HTR-8/SVneo (cell line): ENCODE measurements at regions not wholly inside any gene's neighbourhood (a gene's known extent, or its start where the extent isn't known, plus 50 kb on each side); places are given as distances from the start of the nearest gene placed in this dataset.

ENCODE experiments used
- DNase-seq: peaks from one replicate; pipeline ENCODE4 v3.0.0; 2011; ENCODE audit warnings: low spot score, mixed read lengths; ENCODE audit not compliant: insufficient read length
- FAIRE-seq: peaks from 2 replicates; lab custom pipeline; 2011; peaks lifted over from hg19 to GRCh38; lab: Jason Lieb, UNC

- DNase-seq: no peak
- FAIRE-seq: no peak
Observed at GRCh38 chr13:76719955-76720354, 166.2 kb downstream of the KCTD12 start.

DNA sequence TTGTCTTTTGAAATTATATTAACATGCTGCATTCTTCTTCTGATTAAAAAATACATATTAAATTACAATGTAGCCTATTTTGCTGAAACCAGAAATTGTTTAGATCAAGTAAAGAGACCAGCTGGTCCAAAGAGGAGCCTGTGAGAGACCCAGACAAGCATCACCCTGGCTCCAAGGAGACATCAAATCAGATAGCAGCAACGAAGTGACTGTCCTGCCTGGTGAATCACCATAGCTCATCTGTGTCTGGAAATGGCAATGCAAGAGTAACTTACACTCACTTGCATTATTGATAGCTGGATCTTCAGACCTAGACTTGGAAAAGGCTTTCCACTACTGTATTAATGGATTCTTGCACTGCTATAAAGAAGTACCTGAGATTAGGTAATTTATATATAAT lies 169.1 kb downstream of the KCTD12 start:
- no peak for DNase-seq
- FAIRE-seq: no peak

- DNase-seq: no peak
- no peak for FAIRE-seq
Observed at GRCh38 chr13:76715621-76716020, 170.6 kb downstream of the KCTD12 start.

DNA sequence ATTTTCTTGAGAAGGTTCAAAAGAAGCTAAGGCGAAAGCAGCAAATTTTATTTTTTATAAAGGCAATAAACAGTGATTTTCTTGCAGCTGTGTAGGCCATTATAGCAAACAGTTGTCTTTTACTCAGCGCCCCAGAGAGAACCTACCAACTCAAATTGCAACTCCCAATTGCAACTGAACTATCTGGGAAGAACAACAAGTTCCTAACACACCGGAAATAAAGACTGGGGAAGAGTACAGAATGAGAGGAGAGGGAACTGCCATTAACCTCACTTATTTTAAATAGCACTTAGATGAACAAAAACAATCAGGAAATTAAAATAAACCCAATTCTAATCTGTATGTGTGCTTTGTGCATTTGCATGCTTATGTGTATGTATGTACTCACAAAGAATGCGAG lies 171.1 kb downstream of the KCTD12 start:
- DNase-seq: no peak
- no peak for FAIRE-seq

- DNase-seq (no peak), FAIRE-seq (no peak)
Observed at GRCh38 chr13:76713280-76713679, 172.9 kb downstream of the KCTD12 start.

DNA sequence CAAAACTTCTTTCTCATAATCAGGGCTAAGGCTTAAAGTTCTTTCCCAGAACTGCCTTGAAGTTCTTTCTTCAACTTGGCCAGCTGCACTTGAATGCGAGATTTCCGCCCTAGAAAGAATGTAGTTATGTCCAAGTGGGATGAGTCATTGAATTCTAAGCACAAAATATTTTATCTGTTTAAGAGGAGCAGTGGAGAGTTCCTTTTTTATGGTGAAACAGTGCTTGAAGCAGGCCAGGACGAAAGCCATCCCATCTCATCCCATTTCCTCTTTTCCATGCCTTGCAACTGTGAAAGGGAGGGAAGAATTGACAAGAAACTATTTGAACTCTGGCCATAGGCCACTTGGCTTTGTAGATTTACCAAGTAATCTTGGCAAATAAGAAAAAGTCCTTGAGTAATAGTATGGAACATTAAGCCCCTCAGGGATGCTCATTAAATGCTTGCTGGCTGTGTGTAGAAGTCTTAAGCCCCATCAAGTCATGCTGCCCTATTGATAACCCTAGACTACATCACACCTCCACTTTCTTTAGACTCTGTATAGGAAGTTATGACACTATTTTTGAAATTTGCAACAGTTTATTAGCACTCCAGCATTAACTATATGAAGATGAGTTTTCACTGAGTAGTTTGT lies 174.5 kb downstream of the KCTD12 start:
- peak; percentile 31 for DNase-seq
- FAIRE-seq: no peak

DNA sequence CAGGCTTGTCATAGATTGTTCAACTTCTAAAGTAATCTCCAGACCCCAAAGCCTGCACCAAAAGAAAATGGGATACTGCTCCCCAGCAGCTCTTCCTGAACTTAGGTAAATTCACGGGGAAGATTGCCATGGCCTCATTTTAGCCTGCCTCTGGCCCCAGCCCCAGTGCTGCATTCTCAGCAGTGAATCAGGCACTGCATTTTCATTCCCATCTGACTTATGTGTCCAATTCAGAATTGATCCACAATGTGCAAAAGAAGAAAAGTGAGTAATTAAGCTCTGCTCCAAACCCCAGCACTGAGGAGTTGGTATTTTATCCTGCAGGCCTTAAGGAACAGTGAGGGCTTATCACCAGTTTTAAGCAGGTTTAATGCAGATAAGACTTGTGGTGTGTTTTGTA lies 176.4 kb downstream of the KCTD12 start:
- DNase-seq (no peak), FAIRE-seq (no peak)

GRCh38 chr13:76708138-76708688 lies 178.0 kb downstream of the KCTD12 start:
- FAIRE-seq (no peak), DNase-seq (no peak)

- DNase-seq: no peak
- no peak for FAIRE-seq
Observed at GRCh38 chr13:76707360-76707759, 178.8 kb downstream of the KCTD12 start.

GRCh38 chr13:76703621-76704288 lies 182.4 kb downstream of the KCTD12 start:
- FAIRE-seq (no peak), DNase-seq (no peak)

- DNase-seq (no peak), FAIRE-seq (no peak)
Observed at GRCh38 chr13:76703216-76703615, 183.0 kb downstream of the KCTD12 start.

DNA sequence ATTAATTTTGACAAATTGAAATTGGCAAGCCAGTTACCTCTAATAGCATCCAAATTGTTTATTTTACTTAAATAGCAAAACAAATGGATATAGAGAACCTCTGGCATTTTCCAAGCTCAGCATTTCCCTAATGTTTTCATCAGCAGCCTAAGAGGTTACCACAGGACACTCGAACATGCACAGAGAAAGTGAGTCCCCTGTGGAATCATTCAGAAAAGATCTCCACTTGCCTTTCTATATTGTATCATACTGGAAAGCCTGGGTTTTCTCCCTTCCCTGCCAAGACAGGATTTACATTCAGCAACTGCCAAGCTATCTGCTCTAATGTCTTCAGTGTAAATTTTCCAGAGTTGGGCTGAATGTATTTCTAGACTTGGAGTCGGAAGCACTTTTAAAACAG lies 188.9 kb downstream of the KCTD12 start:
- FAIRE-seq: no peak
- no peak for DNase-seq

DNA sequence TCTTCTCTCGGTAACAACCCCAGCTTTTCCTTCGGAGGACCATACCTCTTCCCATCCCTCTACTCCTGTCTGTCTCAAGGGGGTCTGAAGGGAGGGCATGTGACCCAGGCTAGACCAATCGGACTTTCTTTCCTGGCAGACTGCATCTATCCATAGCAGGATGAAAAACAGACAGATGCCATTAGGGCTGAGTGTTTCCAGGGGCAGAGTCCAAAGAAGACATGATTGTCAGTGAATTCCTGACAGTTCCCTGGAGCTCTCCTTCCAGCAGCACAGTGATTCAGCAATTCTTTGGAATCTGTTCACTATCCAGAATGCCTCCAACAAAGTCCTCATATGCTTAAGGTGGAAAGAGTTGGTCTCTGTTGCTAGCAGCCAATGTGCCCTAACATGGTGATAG lies 189.8 kb downstream of the KCTD12 start:
- no peak for FAIRE-seq

DNA sequence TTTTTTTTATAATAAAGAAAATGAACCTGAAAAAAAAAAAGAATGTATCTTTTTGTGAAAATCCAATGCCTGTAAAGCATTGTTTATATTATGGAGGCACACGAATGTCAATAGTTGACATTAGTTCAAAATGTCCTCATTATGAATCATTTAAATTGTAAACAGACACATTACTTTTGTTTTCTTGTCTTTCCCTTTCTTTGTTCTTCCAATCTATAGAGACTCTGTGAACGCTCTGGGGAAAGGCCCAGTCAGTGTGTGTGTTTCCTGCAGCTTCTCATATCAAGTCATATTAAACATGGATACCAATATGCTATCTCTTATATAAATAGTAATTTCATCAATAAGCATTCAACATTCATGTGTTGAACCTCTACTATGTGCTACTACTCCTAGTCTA lies 193.1 kb downstream of the KCTD12 start:
- no peak for FAIRE-seq
- no peak for DNase-seq

More for the DNA sequence above, 189.8 kb downstream of the KCTD12 start:
- no peak for DNase-seq

DNA sequence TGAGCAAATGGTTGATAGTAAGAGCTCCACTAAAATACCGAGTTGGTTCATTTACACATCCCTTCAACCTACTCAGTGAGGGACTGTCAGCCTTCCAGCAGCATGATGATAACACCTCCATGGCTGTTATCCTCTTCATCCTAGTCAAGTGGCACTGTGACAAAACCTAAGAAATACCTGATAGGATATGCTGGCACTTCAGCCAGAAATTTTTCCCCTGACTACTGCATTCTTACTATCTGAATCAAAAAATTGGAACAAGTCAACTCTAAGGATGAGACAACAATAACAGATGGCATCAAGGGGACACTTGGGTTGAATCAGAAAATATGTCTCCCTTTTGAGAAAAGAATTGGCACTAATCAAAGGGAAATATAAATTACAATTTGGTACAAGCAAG lies 193.9 kb downstream of the KCTD12 start:
- FAIRE-seq (no peak), DNase-seq (no peak)

- FAIRE-seq: no peak
- no peak for DNase-seq
Observed at GRCh38 chr13:76690611-76691010, 195.6 kb downstream of the KCTD12 start.

GRCh38 chr13:76687467-76687866 lies 198.7 kb downstream of the KCTD12 start:
- no peak for DNase-seq
- no peak for FAIRE-seq

DNA sequence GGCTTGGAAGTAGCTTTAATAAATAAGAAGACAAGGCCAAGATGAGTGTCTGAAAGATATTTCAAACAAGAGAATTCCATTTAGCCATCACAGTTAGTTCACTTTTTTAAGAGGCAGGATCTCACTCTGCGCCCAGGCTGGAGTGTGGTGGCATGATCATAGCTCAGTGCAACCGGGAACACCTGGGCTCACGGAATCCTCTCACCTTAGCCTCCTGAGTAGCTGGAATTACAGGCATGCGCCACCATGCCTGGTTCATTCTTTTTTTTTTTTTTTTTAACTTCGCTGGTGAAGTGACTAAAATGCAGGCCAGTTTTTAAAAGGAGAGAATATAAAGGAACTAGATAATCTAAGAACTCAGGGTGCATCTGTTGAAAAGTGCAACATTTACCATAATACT lies 200.3 kb downstream of the KCTD12 start:
- no peak for FAIRE-seq
- DNase-seq: no peak

DNA sequence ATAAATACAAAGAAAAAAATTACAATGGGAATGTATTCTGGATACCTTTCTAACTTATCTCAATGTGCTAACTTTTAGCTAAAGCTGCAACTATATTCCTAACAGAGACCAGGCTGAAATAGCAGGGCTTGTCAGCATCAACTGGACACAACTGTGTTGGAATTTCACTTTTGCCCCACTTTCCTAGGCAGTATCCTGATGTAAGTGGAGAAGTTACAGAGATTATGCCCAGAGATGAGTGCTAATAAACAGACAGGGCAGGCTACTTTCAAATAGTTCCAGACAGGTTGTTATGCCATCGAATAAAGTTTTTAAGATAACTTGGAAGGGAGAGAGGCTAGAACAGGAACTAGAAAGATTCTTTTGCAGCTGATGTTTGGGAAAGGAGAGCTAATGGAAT lies 201.9 kb downstream of the KCTD12 start:
- FAIRE-seq (no peak), DNase-seq (no peak)

DNA sequence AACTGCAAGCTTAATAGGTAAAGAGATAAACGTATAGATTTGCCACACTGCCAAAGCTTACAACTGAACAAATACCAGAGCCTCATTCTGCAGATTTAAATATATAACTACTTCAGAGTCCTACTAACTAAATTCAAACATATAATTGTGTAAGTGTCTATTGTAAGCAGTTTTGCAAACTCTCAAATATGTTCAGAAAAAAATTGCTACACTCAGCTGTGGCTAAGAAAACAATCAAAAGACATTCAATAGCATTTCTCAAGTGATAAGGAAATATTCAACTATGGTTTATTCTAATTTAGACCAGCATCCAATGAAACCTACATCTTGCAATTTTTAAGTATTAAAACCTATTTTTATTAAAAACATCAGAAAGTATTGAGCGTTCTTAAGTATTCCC lies 202.4 kb downstream of the KCTD12 start:
- FAIRE-seq (no peak), DNase-seq (no peak)

DNA sequence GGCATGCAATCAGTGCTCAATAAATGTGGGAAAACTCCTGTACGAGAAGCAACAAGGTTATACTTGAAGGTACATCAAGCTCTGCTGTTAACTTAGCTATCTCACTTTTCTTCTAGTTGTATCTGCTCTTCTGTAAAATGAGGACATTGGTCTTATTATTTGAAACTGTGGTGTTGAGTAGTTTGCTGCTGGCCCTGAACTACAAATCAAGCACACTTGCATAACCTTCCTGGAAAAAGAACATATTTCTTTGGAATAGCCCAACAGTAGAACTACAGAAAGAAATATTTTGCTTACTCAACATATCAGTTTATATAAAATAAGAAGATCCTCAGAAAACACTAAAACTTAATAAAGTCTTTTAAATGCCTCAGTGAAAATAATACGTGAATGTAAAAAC lies 203.0 kb downstream of the KCTD12 start:
- no peak for FAIRE-seq
- DNase-seq: no peak

DNA sequence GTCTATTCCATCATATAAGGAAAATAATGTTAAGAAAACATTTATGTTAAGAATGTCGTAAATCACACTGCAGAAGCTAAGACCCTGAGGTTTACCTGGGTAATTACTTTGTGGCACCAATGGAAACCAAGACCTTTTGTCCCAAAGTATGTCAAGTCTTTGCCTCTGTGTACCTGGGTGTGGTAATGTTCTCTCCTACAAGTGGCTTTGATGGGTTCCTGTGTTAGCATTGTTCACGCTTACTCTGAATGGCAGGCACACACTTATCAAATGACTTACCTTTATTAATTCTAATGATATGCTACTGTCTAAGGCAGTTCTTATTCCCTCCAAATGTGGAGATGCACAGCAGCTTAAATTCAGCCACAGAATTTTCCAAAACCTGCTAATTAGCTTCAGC lies 206.1 kb downstream of the KCTD12 start:
- no peak for FAIRE-seq
- no peak for DNase-seq
